Keratinocyte (primary cell): ENCODE measurements at regions not wholly inside any gene's neighbourhood (a gene's known extent, or its start where the extent isn't known, plus 50 kb on each side); places are given as distances from the start of the nearest gene placed in this dataset.

Source experiments
- DNase-seq: peaks from one replicate; pipeline ENCODE4 v3.0.0-alpha.2; 2011; ENCODE audit warnings: low read depth, missing footprints, low spot score
- FAIRE-seq: peaks from 2 replicates; lab custom pipeline; 2011; peaks lifted over from hg19 to GRCh38; lab: Jason Lieb, UNC
- H2AFZ ChIP-seq: 2 replicates; pipeline ENCODE4 v1.6.0; 2012; ENCODE audit warnings: low read length, control low read depth, inconsistent platforms; ENCODE audit not compliant: control insufficient read depth
- H3K27ac ChIP-seq: 2 replicates; pipeline ENCODE4 v1.5.1; 2011; ENCODE audit warnings: low read length; ENCODE audit not compliant: control insufficient read depth, insufficient read depth
- H3K27me3 ChIP-seq: 3 replicates; pipeline ENCODE4 v1.6.0; 2011; ENCODE audit warnings: low read length; ENCODE audit not compliant: control insufficient read depth, insufficient read depth; ENCODE audit errors: extremely low read depth
- H3K36me3 ChIP-seq, 2 experiments: 2 replicates in 1 of 2; 3 replicates in 1 of 2; pipeline ENCODE4 v1.5.1; 2011; ENCODE audit warnings: low read length in 2 of 2, mild to moderate bottlenecking in 1 of 2; ENCODE audit not compliant: control insufficient read depth in 2 of 2, insufficient read depth in 2 of 2; ENCODE audit errors: extremely low read depth in 1 of 2
- H3K4me1 ChIP-seq: 3 replicates; pipeline ENCODE4 v1.5.1; 2011; ENCODE audit warnings: low read length; ENCODE audit not compliant: control insufficient read depth, insufficient read depth; ENCODE audit errors: extremely low read depth
- H3K4me2 ChIP-seq: 3 replicates; pipeline ENCODE4 v1.6.0; 2011; ENCODE audit warnings: low read depth, low read length; ENCODE audit not compliant: control insufficient read depth, insufficient read depth; ENCODE audit errors: extremely low read depth
- H3K4me3 ChIP-seq, 3 experiments: fragments of 200-600 bp in 1 of 3; sonication (generic) in 1 of 3; 2 replicates in 2 of 3; 3 replicates in 1 of 3; pipeline ENCODE4 v1.5.1; 2011 to 2016; ENCODE audit warnings: low read length in 3 of 3, mild to moderate bottlenecking in 3 of 3, control low read depth in 2 of 3, inconsistent platforms in 1 of 3, low read depth in 1 of 3, mixed read lengths in 1 of 3, mixed run types in 1 of 3, moderate library complexity in 1 of 3; ENCODE audit not compliant: control insufficient read depth in 2 of 3, insufficient read depth in 2 of 3; ENCODE audit errors: extremely low read depth in 1 of 3
- H3K79me2 ChIP-seq: 2 replicates; pipeline ENCODE4 v1.6.0; 2012; ENCODE audit warnings: low read length; ENCODE audit not compliant: control insufficient read depth, insufficient read depth
- H3K9ac ChIP-seq: 3 replicates; pipeline ENCODE4 v1.6.0; 2011; ENCODE audit warnings: low read length; ENCODE audit not compliant: control insufficient read depth, insufficient read depth; ENCODE audit errors: extremely low read depth
- H3K9me1 ChIP-seq: 3 replicates; pipeline ENCODE4 v1.6.0; 2011; ENCODE audit warnings: low read length; ENCODE audit not compliant: control insufficient read depth, insufficient read depth; ENCODE audit errors: extremely low read depth
- H3K9me3 ChIP-seq: 2 replicates; pipeline ENCODE4 v1.5.1; 2012; ENCODE audit warnings: low read depth, low read length; ENCODE audit not compliant: control insufficient read depth
- H4K20me1 ChIP-seq: 3 replicates; pipeline ENCODE4 v1.6.0; 2011; ENCODE audit warnings: low read length; ENCODE audit not compliant: control insufficient read depth, insufficient read depth; ENCODE audit errors: extremely low read depth
- EZH2 ChIP-seq: IDR thresholded peaks from one replicate; pipeline ENCODE4 v1.6.1; 2012; ENCODE audit warnings: inconsistent platforms, mild to moderate bottlenecking, low read length, moderate library complexity
- dilution Hi-C: fragments of 300-500 bp; cut with MboI; formaldehyde crosslinking; loops from one replicate; pipeline ENCODE4 v1.7.0; 2020; ENCODE audit warnings: low sequenced_read_pairs; ENCODE audit not compliant: extremely low pct_ligation_motif_present
- TF ChIP-seq, protein P1 (sequence below), 3 experiments: IDR thresholded peaks in 1 of 3; conservative IDR thresholded peaks in 1 of 3; optimal IDR thresholded peaks in 1 of 3; 2 replicates in 2 of 3; 3 replicates in 1 of 3; pipeline versions ENCODE3 to v1.5.1; 2011; ENCODE audit warnings: low read length in 3 of 3, mild to moderate bottlenecking in 3 of 3, moderate library complexity in 2 of 3, control low read depth in 1 of 3, inconsistent platforms in 1 of 3; ENCODE audit not compliant: insufficient read depth in 2 of 3; ENCODE audit errors: extremely low read depth in 1 of 3

DNA sequence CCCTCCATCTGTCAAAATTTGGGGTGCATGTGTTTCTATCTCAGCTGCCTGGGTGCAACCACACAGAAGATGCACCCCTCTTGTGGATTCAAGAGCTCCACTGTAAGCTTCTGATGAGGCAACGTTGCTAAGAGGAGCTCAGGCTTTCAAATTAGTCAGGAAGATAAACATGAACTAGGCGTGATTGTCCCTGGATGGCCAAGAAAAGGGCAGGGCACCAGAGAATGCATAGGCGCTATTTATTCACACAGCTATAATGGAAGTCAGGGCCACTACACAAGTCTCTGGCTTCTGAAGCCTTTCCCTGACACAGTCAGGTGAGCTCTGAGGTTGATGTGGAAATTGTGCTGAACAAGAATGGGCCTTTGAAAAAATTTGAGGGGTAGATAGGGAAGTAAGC is 1466.0 kb upstream of the CELF4 start:
- H3K4me1 ChIP-seq, result no peaks in the 10 kb centered on the region
- H3K79me2 ChIP-seq, result no peaks in the 10 kb centered on the region
- no peak overlapping the region for H3K27ac ChIP-seq
- no peaks in the 10 kb centered on the region for H3K36me3 ChIP-seq
- H3K27me3 ChIP-seq, result no peaks in the 10 kb centered on the region
- no peak overlapping the region for H2AFZ ChIP-seq
- no peaks in the 10 kb centered on the region for H4K20me1 ChIP-seq
- no peaks in the 10 kb centered on the region for H3K9me3 ChIP-seq
- DNase-seq (no peak), FAIRE-seq (no peak)
- no peak overlapping the region for H3K4me3 ChIP-seq
- dilution Hi-C loops, result no loop called here
- no peak overlapping the region for H3K9ac ChIP-seq
- H3K9me1 ChIP-seq, result no peaks in the 10 kb centered on the region
- H3K4me2 ChIP-seq, result no peak overlapping the region
- TF ChIP-seq EZH2, result no peak
- TF ChIP-seq, protein P1, sequence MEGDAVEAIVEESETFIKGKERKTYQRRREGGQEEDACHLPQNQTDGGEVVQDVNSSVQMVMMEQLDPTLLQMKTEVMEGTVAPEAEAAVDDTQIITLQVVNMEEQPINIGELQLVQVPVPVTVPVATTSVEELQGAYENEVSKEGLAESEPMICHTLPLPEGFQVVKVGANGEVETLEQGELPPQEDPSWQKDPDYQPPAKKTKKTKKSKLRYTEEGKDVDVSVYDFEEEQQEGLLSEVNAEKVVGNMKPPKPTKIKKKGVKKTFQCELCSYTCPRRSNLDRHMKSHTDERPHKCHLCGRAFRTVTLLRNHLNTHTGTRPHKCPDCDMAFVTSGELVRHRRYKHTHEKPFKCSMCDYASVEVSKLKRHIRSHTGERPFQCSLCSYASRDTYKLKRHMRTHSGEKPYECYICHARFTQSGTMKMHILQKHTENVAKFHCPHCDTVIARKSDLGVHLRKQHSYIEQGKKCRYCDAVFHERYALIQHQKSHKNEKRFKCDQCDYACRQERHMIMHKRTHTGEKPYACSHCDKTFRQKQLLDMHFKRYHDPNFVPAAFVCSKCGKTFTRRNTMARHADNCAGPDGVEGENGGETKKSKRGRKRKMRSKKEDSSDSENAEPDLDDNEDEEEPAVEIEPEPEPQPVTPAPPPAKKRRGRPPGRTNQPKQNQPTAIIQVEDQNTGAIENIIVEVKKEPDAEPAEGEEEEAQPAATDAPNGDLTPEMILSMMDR (optimal IDR thresholded peaks at IDR 0.05 in 1 of 3, IDR thresholded peaks at IDR 0.05 in 1 of 3, conservative IDR thresholded peaks at IDR 0.05 in 1 of 3; ENCODE audit: extremely low read depth in 1 of 3, insufficient read depth in 2 of 3, low read length in 3 of 3), result no peak

DNA sequence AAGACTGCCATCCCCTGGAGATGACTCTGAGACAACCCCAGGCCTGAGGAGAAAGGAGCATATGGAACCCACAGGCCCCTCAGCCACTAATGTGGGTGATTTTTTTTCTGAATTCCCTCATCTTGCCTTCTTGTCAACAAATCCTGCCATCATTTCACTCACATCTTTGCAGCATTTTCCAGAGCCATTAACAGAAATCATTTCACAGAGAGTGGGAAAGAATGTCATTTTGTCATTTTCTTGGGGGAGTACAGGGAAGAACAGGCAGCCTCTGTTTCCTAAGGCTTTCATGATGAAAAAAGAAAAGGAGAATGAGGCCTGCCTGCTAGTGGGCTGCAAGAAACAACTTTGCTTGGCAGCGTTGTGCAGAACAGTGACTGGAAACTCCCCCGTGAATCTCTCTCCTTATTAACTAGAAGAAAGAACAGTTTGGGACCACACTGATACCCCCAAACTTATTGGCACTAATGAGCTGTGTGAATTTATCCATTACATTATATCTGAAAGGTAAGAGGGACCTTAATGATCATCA is 1464.6 kb upstream of the CELF4 start:
- no peaks in the 10 kb centered on the region for H3K9me1 ChIP-seq
- no peak overlapping the region for H3K9ac ChIP-seq
- no peaks in the 10 kb centered on the region for H3K36me3 ChIP-seq
- H3K79me2 ChIP-seq, result no peaks in the 10 kb centered on the region
- dilution Hi-C loops, result no loop called here
- no peak overlapping the region for H3K27ac ChIP-seq
- no peak overlapping the region for H3K4me2 ChIP-seq
- FAIRE-seq (no peak), DNase-seq (no peak)
- TF ChIP-seq EZH2, result no peak
- TF ChIP-seq, protein P1 (optimal IDR thresholded peaks at IDR 0.05 in 1 of 3, IDR thresholded peaks at IDR 0.05 in 1 of 3, conservative IDR thresholded peaks at IDR 0.05 in 1 of 3; ENCODE audit: extremely low read depth in 1 of 3, insufficient read depth in 2 of 3, low read length in 3 of 3), result no peak
- H3K4me1 ChIP-seq, result no peaks in the 10 kb centered on the region
- no peak overlapping the region for H2AFZ ChIP-seq
- H3K9me3 ChIP-seq, result no peaks in the 10 kb centered on the region
- no peaks in the 10 kb centered on the region for H3K27me3 ChIP-seq
- H4K20me1 ChIP-seq, result no peaks in the 10 kb centered on the region
- no peak overlapping the region for H3K4me3 ChIP-seq
